GM19025 (cell line): ENCODE measurements at regions not wholly inside any gene's neighbourhood (a gene's known extent, or its start where the extent isn't known, plus 50 kb on each side); places are given as distances from the start of the nearest gene placed in this dataset.
"Not testable (repeated sequence)": the region's sequence is repeated elsewhere in the genome, so short reads cannot be mapped to it uniquely, and the experiment has no call there.

ENCODE experiments used
- ATAC-seq: cut with Tn5 transposase; IDR thresholded peaks from one replicate; pipeline ENCODE4 v1.9.1; 2021; ENCODE audit warnings: mild to moderate bottlenecking, low read depth, moderate library complexity; ENCODE audit not compliant: unreplicated experiment

DNA sequence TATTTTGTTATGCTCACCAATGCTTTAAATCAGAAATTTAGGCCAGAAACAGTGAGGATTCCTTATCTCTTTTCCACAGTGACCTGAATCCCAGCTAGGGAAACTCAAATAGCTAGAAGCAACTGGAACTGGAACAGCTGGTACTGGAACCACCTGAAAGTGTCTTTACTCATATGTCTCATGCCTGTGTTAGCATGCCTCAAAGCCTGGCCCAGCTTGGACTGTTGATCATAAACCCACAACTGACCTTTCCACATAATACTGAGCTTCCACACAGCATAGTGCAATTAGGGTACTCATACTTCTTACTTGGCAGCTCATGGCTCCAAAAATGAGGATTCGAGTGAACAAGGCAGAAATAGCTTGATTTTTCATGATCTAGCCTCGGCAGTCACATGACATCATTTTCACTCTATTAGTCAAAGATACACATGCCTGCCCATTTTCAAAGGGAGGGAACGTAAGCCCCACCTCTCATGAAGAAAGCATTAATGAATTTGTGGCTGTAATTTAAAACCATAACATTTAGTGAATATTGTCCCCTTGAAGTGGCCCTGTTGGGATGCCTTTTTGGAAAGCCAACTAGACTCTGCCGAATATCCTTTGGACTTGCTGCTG, 80.8 kb upstream of the ACSL1 start:
- no peak for ATAC-seq

GRCh38 chr4:184907216-184907615, 81.4 kb upstream of the ACSL1 start:
- ATAC-seq: no peak

DNA sequence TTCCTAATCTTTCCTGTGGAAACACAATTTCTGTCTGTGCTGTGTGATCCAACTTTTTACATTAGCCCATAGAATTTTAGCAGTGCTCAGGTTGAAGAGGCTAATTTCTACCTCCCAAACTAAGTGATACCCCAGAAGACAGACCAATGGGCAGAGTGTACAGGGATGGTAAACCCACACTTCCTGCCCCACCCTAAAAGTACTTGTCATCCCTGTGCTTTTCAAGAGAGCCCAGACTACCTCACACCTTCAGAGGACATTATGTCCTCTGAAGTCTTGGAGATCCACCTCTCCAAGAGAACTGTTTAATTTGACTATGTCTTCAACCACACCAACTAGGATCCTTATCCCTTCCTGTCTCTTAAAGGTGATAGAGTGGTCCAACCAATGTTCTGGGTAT, 82.0 kb upstream of the ACSL1 start:
- no peak for ATAC-seq

- ATAC-seq: no peak
These were observed 85.5 kb upstream of the ACSL1 start for GRCh38 chr4:184911310-184911709.

DNA sequence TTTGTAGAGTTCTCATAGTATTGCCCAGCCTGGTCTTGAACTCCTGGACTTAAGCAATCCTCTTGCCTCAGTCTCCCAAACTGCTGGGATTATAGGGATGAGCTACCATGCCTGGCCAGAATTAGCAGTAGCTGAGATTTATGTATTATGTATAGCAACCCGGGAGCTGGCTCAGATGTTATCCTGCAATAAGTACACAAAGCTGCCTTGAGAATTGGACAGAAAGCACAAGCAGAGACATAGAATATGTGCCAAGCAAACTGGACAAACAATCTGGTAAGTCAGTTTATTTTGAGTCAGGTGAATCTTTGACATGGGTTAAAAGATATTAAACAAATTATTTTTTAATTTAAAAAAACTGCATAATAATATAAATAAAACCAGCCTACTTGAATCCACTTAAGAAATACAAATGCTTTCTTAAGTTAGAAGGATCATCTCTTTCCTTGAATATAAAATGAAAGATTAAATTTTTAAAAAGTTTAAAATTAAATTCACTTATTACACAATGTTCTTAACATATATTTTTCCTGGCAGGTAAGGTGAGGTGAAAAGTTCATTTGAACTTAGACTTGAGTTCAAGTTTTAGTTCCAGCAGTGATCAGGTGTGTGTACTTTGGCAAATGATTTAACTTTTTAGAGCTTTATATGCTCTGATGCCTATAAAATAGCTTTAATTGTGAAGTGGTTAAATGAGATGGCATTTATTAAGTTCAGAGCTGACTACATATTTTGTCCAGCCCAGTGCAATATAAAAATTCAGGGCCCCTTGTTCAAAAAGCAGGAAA, 87.8 kb upstream of the ACSL1 start:
- no peak for ATAC-seq

- ATAC-seq: not testable (repeated sequence)
These were observed 93.0 kb upstream of the ACSL1 start for GRCh38 chr4:184918799-184919198.

DNA sequence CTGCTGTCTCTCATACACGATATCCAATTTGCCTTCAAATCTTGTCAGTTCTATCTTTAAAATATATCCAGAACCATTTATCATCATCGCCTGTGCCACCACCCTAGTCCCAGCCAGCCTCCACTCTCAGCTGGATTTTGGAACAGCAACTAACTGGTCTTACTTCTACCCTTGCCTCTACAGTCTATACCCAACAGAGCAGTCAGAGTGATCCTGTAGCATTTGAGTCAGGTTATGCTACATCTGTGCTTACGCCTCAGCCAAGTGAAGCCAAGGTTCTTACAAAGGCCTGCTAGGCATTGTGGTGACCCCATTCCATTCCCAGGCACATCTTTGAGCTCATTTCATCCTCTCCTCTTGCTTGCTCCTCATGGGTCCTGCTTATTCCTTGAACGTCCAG, 95.7 kb upstream of the ACSL1 start:
- no peak for ATAC-seq

GRCh38 chr4:184922301-184922700, 96.0 kb upstream of the HELT start:
- ATAC-seq: no peak

DNA sequence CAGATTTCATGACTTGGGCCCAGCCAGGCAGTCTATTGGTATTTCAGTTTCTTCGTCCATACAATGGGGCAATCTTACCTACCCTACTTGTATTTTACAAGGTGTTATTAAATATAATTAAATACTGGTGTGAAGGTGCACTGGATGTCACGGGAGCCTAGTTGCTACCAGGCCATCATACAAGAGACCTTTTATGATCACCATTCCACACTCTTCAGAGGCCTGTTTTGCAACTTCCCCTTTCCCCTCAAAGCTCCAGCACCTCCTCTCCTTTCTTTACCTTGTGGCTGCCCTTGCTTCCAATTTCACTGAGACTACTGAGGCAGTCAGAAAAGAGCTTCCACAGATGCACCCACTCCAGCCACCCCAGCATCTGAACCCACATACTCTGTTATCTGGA, 93.8 kb upstream of the HELT start:
- no peak for ATAC-seq

- ATAC-seq: no peak
These were observed 88.8 kb upstream of the HELT start for GRCh38 chr4:184929476-184929875.

DNA sequence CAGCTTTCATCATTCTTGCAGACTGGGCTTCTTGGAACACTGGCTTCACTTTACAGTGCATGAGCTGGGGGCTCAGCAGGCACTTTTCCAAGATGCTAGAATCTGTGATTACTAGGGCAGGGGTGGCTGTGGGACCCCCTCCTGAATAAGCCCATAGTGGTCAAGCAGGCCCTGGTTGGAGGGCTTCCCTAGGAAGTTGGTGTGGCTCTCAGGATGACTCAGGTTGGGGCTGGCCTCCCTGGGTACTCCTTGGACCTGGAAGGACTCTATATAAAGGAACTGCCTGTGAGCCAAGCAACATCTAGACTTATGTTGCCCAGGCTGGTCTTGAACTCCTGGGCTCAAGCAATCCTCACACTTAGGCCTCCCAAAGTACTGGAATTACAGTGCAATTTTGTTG, 88.3 kb upstream of the HELT start:
- no peak for ATAC-seq

DNA sequence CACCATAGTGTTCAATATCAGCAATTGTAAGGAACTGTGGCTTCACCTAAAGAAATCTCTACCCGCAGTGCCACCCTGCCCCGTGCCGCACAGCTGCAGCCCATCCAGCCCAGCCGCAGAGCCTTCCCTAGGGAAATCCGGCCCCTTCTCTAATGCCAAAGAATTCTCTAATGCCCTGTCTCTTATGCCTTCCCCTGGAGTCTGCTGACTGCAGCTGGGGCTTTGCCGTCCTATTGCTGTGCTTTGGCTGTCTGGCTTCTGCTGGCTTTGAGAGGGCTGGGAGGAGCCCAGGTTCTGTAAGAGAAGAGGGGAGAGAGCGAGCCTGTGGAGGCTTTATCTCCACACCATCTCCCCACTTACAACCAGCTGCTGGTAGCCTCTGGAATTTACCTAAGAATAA, 85.9 kb upstream of the HELT start:
- no peak for ATAC-seq

GRCh38 chr4:184933311-184933710, 85.0 kb upstream of the HELT start:
- ATAC-seq: no peak

DNA sequence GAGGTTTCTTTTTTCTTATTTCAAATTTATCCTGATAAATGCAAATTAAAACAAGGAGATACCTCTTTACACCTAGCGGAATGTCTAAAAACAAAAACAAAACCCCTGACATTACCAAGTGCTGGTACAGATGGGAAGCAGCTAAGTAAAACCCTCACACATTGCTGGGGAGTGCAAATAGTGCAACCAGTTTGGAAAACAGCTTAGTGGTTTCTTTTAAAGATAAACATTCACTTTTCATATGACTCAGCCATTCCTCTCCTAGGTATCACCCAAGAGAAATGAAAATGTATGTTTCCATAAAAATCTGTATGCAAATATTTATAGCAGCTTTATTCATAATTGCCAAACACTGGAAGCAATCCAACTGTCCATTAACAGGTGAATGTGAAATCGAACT, 84.1 kb upstream of the HELT start:
- ATAC-seq: no peak

DNA sequence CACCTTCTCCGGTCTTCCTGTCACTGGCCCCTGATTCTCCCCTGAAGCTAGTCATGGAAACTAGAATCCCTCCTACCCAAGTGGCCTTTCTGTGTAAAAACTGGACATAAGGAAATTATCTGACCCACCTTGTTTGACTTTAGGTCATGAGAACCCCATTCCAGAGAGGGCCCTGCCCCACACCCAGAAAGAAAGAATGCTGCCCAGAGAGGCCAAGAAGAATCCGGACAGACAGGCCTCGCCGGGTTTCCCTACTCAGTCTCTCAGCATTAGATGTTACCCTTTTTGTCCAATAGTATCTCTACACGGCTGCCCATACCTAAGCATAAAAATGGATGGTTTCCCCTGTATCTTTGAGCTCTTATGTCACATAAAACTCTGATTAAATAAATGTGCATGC, 83.3 kb upstream of the HELT start:
- ATAC-seq: no peak

DNA sequence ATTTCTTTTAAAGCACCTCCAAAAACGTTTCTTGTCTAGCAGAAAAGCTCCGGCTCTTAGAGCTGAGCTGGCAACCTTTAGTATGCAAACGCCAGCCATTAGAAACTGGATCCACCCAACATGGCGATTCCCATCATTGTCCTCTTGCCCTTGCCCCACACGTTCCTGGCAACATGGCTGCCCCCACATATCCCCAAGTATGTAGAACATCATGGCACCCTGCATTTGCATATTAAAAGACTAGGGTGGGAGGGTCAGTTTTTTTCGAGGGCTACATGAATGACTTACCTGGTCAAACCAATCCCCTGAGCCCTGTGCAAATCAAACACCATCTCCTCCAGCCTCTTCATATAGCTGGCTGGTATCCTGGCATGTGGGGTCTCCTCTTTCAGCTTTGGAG, 82.2 kb upstream of the HELT start:
- no peak for ATAC-seq

DNA sequence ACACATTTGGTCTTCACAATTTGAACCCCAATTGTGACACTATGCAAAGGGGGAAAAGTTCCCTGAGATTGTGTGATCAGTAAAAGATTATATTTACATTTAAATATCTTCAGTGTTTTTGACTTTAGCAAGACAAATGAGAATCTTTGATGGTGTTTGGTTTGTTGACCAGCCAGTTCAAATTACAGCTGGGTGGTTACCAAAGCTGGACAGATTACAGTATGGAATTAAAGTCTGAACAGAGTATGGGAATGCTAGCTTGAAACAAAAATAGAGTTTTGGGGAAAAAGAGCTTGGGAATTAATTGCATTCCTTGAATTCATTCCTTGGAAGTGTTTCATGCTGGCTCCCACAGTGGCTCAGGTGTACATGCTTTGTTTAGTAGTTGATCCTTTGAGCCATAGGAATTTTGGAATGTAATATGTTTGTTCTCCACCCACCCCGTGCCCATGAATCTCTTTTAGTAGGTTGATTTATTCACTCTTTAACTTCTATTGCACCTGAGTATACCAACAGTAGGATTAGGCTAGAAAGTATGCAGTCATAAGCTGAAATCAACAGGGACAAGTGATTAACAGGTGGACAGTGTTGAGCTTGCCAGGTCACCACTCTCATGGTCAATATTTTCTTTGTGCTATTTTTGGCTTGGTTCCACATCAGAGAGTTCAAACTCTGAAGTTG, 81.1 kb upstream of the HELT start:
- ATAC-seq: no peak

- ATAC-seq: no peak
These were observed 80.5 kb upstream of the HELT start for GRCh38 chr4:184937745-184938144.

- ATAC-seq: no peak
These were observed 79.4 kb upstream of the HELT start for GRCh38 chr4:184938871-184939270.

DNA sequence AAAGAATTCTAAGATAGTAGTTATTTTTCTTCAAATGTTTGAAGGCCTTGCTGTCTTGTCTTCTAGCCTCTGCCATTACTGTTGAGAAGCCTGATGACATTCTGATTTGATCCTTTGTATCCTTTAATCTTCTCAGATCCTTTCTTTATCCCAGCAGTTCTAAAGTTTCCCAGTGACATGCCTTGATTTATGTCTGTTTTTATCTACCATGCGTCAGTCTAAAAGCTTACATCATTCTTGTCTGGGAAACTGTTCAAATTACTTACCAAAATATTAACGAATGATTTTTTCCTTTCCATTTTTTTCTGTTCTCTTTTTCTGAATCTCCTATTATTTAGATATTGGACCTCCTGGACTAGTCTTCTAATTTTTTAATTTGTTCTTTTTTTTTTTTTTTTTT, 78.3 kb upstream of the HELT start:
- no peak for ATAC-seq

GRCh38 chr4:184940500-184940899, 77.8 kb upstream of the HELT start:
- no peak for ATAC-seq
